DND-41 (cell line): ENCODE measurements at regions not wholly inside any gene's neighbourhood (a gene's known extent, or its start where the extent isn't known, plus 50 kb on each side); places are given as distances from the start of the nearest gene placed in this dataset.
"Not testable (repeated sequence)": the region's sequence is repeated elsewhere in the genome, so short reads cannot be mapped to it uniquely, and the experiment has no call there.

Experiments
- ATAC-seq: fragments of 200-7000 bp; cut with Tn5 transposase; 3 replicates; pipeline ENCODE4 v1.9.1; 2021; ENCODE audit warnings: low read depth; ENCODE audit not compliant: insufficient read depth
- DNase-seq: peaks from one replicate; pipeline ENCODE4 v3.0.0-alpha.2; 2020
- H2AFZ ChIP-seq: 2 replicates; pipeline ENCODE4 v1.6.0; 2012; ENCODE audit warnings: low read depth, low read length
- H3K27ac ChIP-seq: 2 replicates; pipeline ENCODE4 v1.5.1; 2012; ENCODE audit warnings: low read length, inconsistent platforms
- H3K27me3 ChIP-seq: fragments of 200-600 bp; sonication (generic); 2 replicates; pipeline ENCODE4 v1.6.0; 2012; ENCODE audit warnings: low read length, mild to moderate bottlenecking, inconsistent platforms; ENCODE audit not compliant: insufficient read depth, poor library complexity
- H3K36me3 ChIP-seq: 2 replicates; pipeline ENCODE4 v1.5.1; 2012; ENCODE audit warnings: low read length, inconsistent platforms; ENCODE audit not compliant: insufficient read depth
- H3K4me1 ChIP-seq: 2 replicates; pipeline ENCODE4 v1.5.1; 2012; ENCODE audit warnings: mild to moderate bottlenecking, low read length; ENCODE audit not compliant: insufficient read depth
- H3K4me2 ChIP-seq: 2 replicates; pipeline ENCODE4 v1.6.0; 2012; ENCODE audit warnings: mild to moderate bottlenecking, moderate library complexity, low read length, inconsistent platforms; ENCODE audit not compliant: insufficient read depth
- H3K4me3 ChIP-seq, 2 experiments: fragments of 200-600 bp in 1 of 2; shearing (Covaris generic) in 1 of 2; 2 replicates each; pipeline ENCODE4 v1.5.1; 2012 to 2016; ENCODE audit warnings: inconsistent platforms in 2 of 2, low read length in 2 of 2, mild to moderate bottlenecking in 2 of 2, low read depth in 1 of 2, moderate library complexity in 1 of 2
- H3K79me2 ChIP-seq: 2 replicates; pipeline ENCODE4 v1.6.0; 2012; ENCODE audit warnings: low read length, inconsistent platforms; ENCODE audit not compliant: insufficient read depth
- H3K9ac ChIP-seq: 2 replicates; pipeline ENCODE4 v1.6.0; 2012; ENCODE audit warnings: low read depth, mild to moderate bottlenecking, inconsistent platforms, low read length, moderate library complexity
- H3K9me3 ChIP-seq: 2 replicates; pipeline ENCODE4 v1.5.1; 2012; ENCODE audit warnings: low read length, moderate library complexity, mild to moderate bottlenecking, inconsistent platforms; ENCODE audit not compliant: insufficient read depth, severe bottlenecking
- H4K20me1 ChIP-seq: 2 replicates; pipeline ENCODE4 v1.6.0; 2012; ENCODE audit warnings: low read length; ENCODE audit not compliant: insufficient read depth
- EZH2 ChIP-seq: IDR thresholded peaks from 3 replicates; pipeline ENCODE4 v1.6.1; 2012; ENCODE audit warnings: borderline replicate concordance, low read depth, mild to moderate bottlenecking, moderate library complexity, low read length, inconsistent platforms; ENCODE audit not compliant: severe bottlenecking
- TF ChIP-seq, protein P1 (sequence below): IDR thresholded peaks from 2 replicates; pipeline ENCODE4 v1.5.1; 2012; ENCODE audit warnings: borderline replicate concordance, low read length, moderate library complexity, mild to moderate bottlenecking; ENCODE audit not compliant: poor library complexity, severe bottlenecking; ENCODE audit errors: extremely low read depth

DNA sequence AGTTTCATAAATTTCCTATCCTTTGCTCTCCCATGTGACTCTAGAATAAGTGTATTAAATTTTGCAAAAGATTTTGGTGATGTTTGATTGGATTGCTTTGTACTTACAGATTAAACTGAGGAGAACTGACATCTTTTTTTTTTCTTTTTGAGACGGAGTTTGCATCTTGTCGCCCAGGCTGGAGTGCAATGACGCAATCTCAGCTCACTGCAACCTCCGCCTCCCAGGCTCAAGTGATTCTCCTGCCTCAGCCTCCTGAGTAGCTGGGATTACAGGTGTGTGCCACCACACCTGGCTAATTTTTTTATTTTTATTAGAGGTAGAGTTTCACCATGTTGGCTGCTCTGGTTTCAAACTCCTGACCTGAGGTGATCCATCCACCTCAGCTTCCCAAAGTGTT is 121.4 kb upstream of the LARP1 start:
- DNase-seq, H3K9ac ChIP-seq: not testable (repeated sequence)

GRCh38 chr5:154631141-154631540 is 124.0 kb upstream of the LARP1 start:
- no peak overlapping the region for H3K27ac ChIP-seq

More for the DNA sequence above, 121.4 kb upstream of the LARP1 start:
- not testable (repeated sequence) for H3K27me3 ChIP-seq, H3K36me3 ChIP-seq, H3K27ac ChIP-seq, H3K4me2 ChIP-seq, H2AFZ ChIP-seq, H3K9me3 ChIP-seq, ATAC-seq, H4K20me1 ChIP-seq, H3K4me3 ChIP-seq, H3K79me2 ChIP-seq, H3K4me1 ChIP-seq

DNA sequence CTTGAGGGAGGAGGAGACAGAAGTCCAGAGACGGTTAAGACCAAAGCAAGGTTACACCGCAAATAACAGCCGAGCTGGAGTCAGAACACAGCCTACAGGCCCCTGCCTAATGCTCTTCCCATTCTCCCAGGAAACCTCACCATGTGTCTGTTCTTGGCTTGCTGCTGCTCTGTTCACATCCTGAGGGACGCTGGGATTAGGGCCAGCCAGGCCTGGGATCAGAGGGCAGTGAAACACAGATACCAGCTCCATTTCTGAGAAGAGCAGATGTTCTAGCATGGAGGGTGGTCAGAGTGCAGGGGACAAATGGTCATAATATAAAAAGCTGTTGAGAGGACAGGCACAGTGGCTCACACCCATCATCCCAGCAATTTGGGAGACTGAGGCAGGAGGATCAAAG is 124.8 kb upstream of the LARP1 start:
- no peak for DNase-seq
- ATAC-seq, result no peak
- no peaks in the 10 kb centered on the region for H3K36me3 ChIP-seq

More at GRCh38 chr5:154631141-154631540, 124.0 kb upstream of the LARP1 start:
- Histone ChIP-seq H3K4me1 (no peaks in the 10 kb centered on the region), H3K4me3 (no peak overlapping the region), H3K79me2 (no peaks in the 10 kb centered on the region), H3K27me3 (peaks cover 4% of the 10 kb centered on the region), H3K9me3 (no peaks in the 10 kb centered on the region), H3K4me2 (no peak overlapping the region), H4K20me1 (no peaks in the 10 kb centered on the region), H3K36me3 (no peaks in the 10 kb centered on the region), H3K9ac (no peak overlapping the region), H2AFZ (no peak overlapping the region)
- TF ChIP-seq, protein P1, sequence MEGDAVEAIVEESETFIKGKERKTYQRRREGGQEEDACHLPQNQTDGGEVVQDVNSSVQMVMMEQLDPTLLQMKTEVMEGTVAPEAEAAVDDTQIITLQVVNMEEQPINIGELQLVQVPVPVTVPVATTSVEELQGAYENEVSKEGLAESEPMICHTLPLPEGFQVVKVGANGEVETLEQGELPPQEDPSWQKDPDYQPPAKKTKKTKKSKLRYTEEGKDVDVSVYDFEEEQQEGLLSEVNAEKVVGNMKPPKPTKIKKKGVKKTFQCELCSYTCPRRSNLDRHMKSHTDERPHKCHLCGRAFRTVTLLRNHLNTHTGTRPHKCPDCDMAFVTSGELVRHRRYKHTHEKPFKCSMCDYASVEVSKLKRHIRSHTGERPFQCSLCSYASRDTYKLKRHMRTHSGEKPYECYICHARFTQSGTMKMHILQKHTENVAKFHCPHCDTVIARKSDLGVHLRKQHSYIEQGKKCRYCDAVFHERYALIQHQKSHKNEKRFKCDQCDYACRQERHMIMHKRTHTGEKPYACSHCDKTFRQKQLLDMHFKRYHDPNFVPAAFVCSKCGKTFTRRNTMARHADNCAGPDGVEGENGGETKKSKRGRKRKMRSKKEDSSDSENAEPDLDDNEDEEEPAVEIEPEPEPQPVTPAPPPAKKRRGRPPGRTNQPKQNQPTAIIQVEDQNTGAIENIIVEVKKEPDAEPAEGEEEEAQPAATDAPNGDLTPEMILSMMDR, result no peak
- no peak for TF ChIP-seq EZH2
- no peak for DNase-seq
- no peak for ATAC-seq

DNA sequence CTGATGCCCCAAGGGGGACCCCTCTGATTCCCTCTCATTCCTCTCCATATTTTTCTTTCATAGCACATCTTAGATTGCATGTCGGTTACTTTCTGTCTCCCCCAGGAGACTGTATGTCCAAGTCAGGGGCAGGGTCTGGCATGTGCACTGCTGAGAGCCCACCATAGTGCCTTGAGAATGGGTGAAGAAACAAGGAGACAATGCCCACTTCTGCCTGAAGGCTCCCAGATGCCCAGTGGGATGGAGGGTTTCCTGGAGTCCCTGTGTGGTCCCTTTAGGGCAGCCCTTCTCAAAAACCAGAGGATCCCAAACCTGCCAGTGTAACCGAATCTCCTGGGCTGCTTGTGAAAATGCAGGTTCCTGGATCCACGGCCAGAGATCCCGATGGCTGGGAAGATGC is 126.5 kb upstream of the LARP1 start:
- no peak for TF ChIP-seq EZH2
- TF ChIP-seq, protein P1, result no peak
- no peaks in the 10 kb centered on the region for H3K4me1 ChIP-seq
- H3K27ac ChIP-seq, result no peak overlapping the region
- ATAC-seq (no peak), DNase-seq (no peak)
- H4K20me1 ChIP-seq, result no peaks in the 10 kb centered on the region
- H3K9me3 ChIP-seq, result no peaks in the 10 kb centered on the region
- H3K79me2 ChIP-seq, result no peaks in the 10 kb centered on the region
- H3K4me2 ChIP-seq, result no peak overlapping the region
- H3K27me3 ChIP-seq, result peaks cover 4% of the 10 kb centered on the region
- H3K36me3 ChIP-seq, result no peaks in the 10 kb centered on the region
- H3K4me3 ChIP-seq, result no peak overlapping the region
- no peak overlapping the region for H3K9ac ChIP-seq
- no peak overlapping the region for H2AFZ ChIP-seq

More for the DNA sequence above, 124.8 kb upstream of the LARP1 start:
- no peak overlapping the region for H3K4me2 ChIP-seq
- no peaks in the 10 kb centered on the region for H3K9me3 ChIP-seq
- H3K9ac ChIP-seq, result no peak overlapping the region
- no peak overlapping the region for H3K4me3 ChIP-seq
- no peaks in the 10 kb centered on the region for H3K4me1 ChIP-seq
- no peak overlapping the region for H3K27ac ChIP-seq
- no peak for TF ChIP-seq EZH2
- TF ChIP-seq, protein P1, result no peak
- H4K20me1 ChIP-seq, result no peaks in the 10 kb centered on the region
- H3K27me3 ChIP-seq, result peaks cover 4% of the 10 kb centered on the region
- no peak overlapping the region for H2AFZ ChIP-seq
- H3K79me2 ChIP-seq, result no peaks in the 10 kb centered on the region
